ENCODE measurements at regions not wholly inside any gene's neighbourhood (a gene's known extent, or its start where the extent isn't known, plus 50 kb on each side); places are given as distances from the start of the nearest gene placed in this dataset.

- no peak for TF ChIP-seq CTCF (IDR thresholded peaks at IDR 0.05)
- no peak for TF ChIP-seq POLR2AphosphoS5 (IDR thresholded peaks at IDR 0.05; ENCODE audit: low read depth, low read length)
- TF ChIP-seq REST (IDR thresholded peaks at IDR 0.05; ENCODE audit: insufficient read depth in 1 of 2, low read depth in 2 of 2, low read length in 1 of 2), result no peak
- TF ChIP-seq SIN3A (IDR thresholded peaks at IDR 0.05; ENCODE audit: borderline replicate concordance, insufficient read depth, low read depth, low read length), result no peak
Observed at GRCh38 chr11:116502641-116503061, 270.1 kb downstream of the BUD13 start.
